Panc1 (cell line): ENCODE measurements at regions not wholly inside any gene's neighbourhood (a gene's known extent, or its start where the extent isn't known, plus 50 kb on each side); places are given as distances from the start of the nearest gene placed in this dataset.

ENCODE experiments used
- ATAC-seq: fragments of 200-7000 bp; cut with Tn5 transposase; 2 replicates; pipeline ENCODE4 v1.9.1; 2020; ENCODE audit warnings: mild to moderate bottlenecking, moderate library complexity
- BruUV-seq: library from RNA; stranded (reverse); fragments of 400-500 nt; replicated peaks from 2 replicates; lab custom pipeline; 2021; lab: Mats Ljungman, UMichigan
- CTCF ChIA-PET: fragments of 300-600 bp; sonication (Branson Sonifier 250); formaldehyde crosslinking; loops from one replicate; lab custom pipeline; 2022; ENCODE audit warnings: antibody characterized with exemption; lab: Charles Lee
- POLR2A ChIA-PET: fragments of 300-600 bp; sonication (Branson Sonifier 250); formaldehyde crosslinking; loops from one replicate; lab custom pipeline; 2022; ENCODE audit warnings: antibody characterized with exemption; lab: Charles Lee
- DNase-seq: peaks from one replicate; pipeline ENCODE4 v3.0.0-alpha.2; 2010; ENCODE audit warnings: low read depth, low spot score
- H3K27ac ChIP-seq: 2 replicates; pipeline ENCODE4 v1.5.1; 2011; ENCODE audit warnings: mild to moderate bottlenecking, low read length, inconsistent platforms
- H3K27me3 ChIP-seq: fragments of 200-500 bp; sonication (Bioruptor generic); 2 replicates; pipeline ENCODE4 v1.6.0; 2014; ENCODE audit warnings: low read length, inconsistent platforms; ENCODE audit not compliant: control insufficient read depth, insufficient read depth
- H3K36me3 ChIP-seq: fragments of 200-500 bp; sonication (Bioruptor generic); 2 replicates; pipeline ENCODE4 v1.5.1; 2014; ENCODE audit warnings: inconsistent platforms, mild to moderate bottlenecking, low read length, moderate library complexity; ENCODE audit not compliant: control insufficient read depth, insufficient read depth
- H3K4me1 ChIP-seq: 2 replicates; pipeline ENCODE4 v1.5.1; 2011; ENCODE audit warnings: inconsistent platforms, mild to moderate bottlenecking, low read length, moderate library complexity; ENCODE audit not compliant: control insufficient read depth, insufficient read depth
- H3K4me3 ChIP-seq, 2 experiments: 2 replicates each; pipeline ENCODE4 v1.5.1; 2011 to 2012; ENCODE audit warnings: low read depth in 2 of 2, low read length in 2 of 2, mild to moderate bottlenecking in 2 of 2, inconsistent platforms in 1 of 2, moderate library complexity in 1 of 2
- H3K9me3 ChIP-seq: fragments of 200-500 bp; sonication (Bioruptor generic); 2 replicates; pipeline ENCODE4 v1.5.1; 2014; ENCODE audit warnings: low read depth, mild to moderate bottlenecking, inconsistent platforms, low read length, moderate library complexity; ENCODE audit not compliant: control insufficient read depth, insufficient read depth
- POLR2AphosphoS5 ChIP-seq: IDR thresholded peaks from 2 replicates; pipeline ENCODE4 v1.6.1; 2012; ENCODE audit warnings: mild to moderate bottlenecking, low read depth, low read length, moderate library complexity
- SIN3A ChIP-seq: IDR thresholded peaks from 2 replicates; pipeline ENCODE4 v1.6.1; 2012; ENCODE audit warnings: low read depth, mild to moderate bottlenecking, low read length, moderate library complexity, borderline replicate concordance; ENCODE audit not compliant: insufficient read depth
- TCF7L2 ChIP-seq: IDR thresholded peaks from 2 replicates; pipeline ENCODE4 v1.6.1; 2011; ENCODE audit warnings: mild to moderate bottlenecking, low read depth, low read length, inconsistent platforms
- in situ Hi-C: cut with HindIII; loops from 2 replicates; pipeline ENCODE4 v1.10.0; 2016; ENCODE audit warnings: low sequenced_read_pairs, low pct_unique_long_range_greater_than_20kb
- intact Hi-C: fragments of 100-400 bp; cut with micrococcal nuclease; formaldehyde crosslinking; loops from one replicate; pipeline ENCODE4 v1.10.0; 2022; ENCODE audit not compliant: unreplicated experiment
- TF ChIP-seq, protein P1 (sequence below): fragments of 450-650 bp; IDR thresholded peaks from 2 replicates; pipeline ENCODE4 v1.5.1; 2017; ENCODE audit warnings: mild to moderate bottlenecking
- TF ChIP-seq, protein P2 (sequence below), 2 experiments: IDR thresholded peaks; 2 replicates each; pipeline ENCODE4 v1.6.1; 2011 to 2012; ENCODE audit warnings: low read depth in 2 of 2, control low read depth in 1 of 2, low read length in 1 of 2, mild to moderate bottlenecking in 1 of 2, moderate library complexity in 1 of 2; ENCODE audit not compliant: insufficient read depth in 1 of 2

DNA sequence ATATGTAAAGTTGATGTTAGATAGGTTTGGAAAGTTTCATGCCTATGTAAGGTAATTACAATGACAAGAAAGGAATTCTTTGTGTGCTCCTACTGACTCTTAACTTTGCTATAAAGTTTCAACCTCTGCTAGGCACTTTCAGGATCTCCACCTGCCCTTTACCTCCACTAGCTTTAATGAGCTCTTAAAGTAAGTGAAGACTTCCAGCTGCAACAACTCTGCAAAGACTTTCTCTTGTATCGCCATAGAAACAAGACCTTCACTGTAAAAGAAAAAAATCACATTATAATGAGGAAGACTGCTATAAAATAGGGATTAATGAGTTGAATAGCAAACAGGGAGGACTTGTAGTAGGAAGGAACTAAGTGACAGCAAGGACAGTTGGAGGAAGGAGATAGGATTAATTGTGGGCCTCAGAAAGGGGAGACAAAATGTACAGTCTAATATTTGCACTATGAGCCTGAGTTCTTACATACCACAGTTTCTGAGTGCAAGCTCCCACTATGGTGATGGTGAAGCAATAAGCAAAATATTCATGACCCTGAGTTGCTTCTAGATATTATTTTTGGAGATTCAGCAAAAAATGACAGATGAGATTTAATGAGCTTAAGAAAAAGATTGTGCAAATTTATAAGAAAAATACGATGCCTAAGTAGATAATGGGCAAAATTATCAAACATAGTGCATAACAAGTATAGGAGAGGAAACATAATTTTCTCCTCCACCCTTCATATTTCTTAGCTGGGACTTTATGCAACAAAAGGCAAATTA lies 66.7 kb downstream of the DHRS2 start:
- Histone ChIP-seq H3K27ac (no peak overlapping the region), H3K9me3 (peaks cover 10% of the 10 kb centered on the region; the same call in 1 of the 2 replicates), H3K27me3 (no peaks in the 10 kb centered on the region), H3K36me3 (no peaks in the 10 kb centered on the region), H3K4me1 (no peaks in the 10 kb centered on the region), H3K4me3 (no peak overlapping the region)
- ChIA-PET CTCF (no interaction called here), POLR2A (no interaction called here)
- ATAC-seq (no peak), DNase-seq (no peak)
- in situ Hi-C loops (no loop called here), intact Hi-C loops (no loop called here)
- no peak for TF ChIP-seq POLR2AphosphoS5
- no TSS peak for BruUV-seq

DNA sequence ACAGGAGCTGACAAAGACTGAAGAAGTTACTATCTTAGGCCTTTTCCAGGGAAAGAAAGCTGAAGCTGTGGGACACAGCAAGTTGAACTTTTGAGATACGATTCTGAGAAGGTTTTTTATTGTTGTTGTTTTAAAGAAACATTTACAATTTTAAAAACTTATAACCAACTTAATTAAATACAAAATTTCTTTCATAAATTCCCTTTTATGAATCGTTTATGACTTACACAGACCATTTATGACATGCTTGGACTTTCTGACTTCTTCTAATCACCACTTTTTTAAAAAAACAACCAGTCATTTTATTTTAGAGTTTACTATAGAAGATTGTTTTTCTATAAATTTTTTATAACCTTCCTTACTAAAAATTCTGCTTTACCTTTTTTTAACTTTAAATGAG lies 68.7 kb downstream of the DHRS2 start:
- ChIA-PET CTCF (no interaction called here), POLR2A (no interaction called here)
- in situ Hi-C loops = no loop called here
- TF ChIP-seq, protein P1, sequence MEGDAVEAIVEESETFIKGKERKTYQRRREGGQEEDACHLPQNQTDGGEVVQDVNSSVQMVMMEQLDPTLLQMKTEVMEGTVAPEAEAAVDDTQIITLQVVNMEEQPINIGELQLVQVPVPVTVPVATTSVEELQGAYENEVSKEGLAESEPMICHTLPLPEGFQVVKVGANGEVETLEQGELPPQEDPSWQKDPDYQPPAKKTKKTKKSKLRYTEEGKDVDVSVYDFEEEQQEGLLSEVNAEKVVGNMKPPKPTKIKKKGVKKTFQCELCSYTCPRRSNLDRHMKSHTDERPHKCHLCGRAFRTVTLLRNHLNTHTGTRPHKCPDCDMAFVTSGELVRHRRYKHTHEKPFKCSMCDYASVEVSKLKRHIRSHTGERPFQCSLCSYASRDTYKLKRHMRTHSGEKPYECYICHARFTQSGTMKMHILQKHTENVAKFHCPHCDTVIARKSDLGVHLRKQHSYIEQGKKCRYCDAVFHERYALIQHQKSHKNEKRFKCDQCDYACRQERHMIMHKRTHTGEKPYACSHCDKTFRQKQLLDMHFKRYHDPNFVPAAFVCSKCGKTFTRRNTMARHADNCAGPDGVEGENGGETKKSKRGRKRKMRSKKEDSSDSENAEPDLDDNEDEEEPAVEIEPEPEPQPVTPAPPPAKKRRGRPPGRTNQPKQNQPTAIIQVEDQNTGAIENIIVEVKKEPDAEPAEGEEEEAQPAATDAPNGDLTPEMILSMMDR = no peak
- TF ChIP-seq, protein P2, sequence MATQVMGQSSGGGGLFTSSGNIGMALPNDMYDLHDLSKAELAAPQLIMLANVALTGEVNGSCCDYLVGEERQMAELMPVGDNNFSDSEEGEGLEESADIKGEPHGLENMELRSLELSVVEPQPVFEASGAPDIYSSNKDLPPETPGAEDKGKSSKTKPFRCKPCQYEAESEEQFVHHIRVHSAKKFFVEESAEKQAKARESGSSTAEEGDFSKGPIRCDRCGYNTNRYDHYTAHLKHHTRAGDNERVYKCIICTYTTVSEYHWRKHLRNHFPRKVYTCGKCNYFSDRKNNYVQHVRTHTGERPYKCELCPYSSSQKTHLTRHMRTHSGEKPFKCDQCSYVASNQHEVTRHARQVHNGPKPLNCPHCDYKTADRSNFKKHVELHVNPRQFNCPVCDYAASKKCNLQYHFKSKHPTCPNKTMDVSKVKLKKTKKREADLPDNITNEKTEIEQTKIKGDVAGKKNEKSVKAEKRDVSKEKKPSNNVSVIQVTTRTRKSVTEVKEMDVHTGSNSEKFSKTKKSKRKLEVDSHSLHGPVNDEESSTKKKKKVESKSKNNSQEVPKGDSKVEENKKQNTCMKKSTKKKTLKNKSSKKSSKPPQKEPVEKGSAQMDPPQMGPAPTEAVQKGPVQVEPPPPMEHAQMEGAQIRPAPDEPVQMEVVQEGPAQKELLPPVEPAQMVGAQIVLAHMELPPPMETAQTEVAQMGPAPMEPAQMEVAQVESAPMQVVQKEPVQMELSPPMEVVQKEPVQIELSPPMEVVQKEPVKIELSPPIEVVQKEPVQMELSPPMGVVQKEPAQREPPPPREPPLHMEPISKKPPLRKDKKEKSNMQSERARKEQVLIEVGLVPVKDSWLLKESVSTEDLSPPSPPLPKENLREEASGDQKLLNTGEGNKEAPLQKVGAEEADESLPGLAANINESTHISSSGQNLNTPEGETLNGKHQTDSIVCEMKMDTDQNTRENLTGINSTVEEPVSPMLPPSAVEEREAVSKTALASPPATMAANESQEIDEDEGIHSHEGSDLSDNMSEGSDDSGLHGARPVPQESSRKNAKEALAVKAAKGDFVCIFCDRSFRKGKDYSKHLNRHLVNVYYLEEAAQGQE (IDR thresholded peaks at IDR 0.05; ENCODE audit: insufficient read depth in 1 of 2, low read depth in 2 of 2, low read length in 1 of 2) = no peak
- TF ChIP-seq TCF7L2 (no peak), SIN3A (no peak), POLR2AphosphoS5 (no peak)
- no peak for ATAC-seq
- no peak for DNase-seq
- no peak overlapping the region for H3K4me3 ChIP-seq
- intact Hi-C loops = no loop called here
- H3K27ac ChIP-seq = no peak overlapping the region
- H3K4me1 ChIP-seq = no peaks in the 10 kb centered on the region
- no peaks in the 10 kb centered on the region for H3K36me3 ChIP-seq
- no peaks in the 10 kb centered on the region; the same call in 1 of the 2 replicates for H3K27me3 ChIP-seq
- BruUV-seq = no TSS peak
- H3K9me3 ChIP-seq = peaks cover 10% of the 10 kb centered on the region; the same call in 1 of the 2 replicates

DNA sequence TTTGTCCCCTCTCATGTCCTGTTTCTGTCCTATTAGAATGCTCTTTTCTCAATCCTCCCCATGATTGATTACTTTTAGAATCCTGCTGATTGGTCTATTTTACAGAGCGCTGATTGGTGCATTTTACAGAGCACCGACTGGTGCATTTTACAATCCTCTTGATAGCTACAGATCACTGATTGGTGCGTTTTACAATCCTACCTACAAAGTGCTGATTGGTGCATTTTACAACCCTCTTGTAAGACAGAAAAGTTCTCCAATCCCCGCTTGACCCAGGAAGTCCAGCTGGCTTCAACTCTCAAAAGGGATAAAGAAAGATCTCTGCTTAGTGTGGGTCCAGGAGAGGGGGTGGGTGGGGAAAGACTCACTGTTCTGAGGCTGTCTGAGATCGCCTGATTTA lies 71.3 kb downstream of the DHRS2 start:
- no peak for DNase-seq

More for the DNA sequence above, 71.3 kb downstream of the DHRS2 start:
- Histone ChIP-seq H3K27me3 (no peaks in the 10 kb centered on the region; the same call in 1 of the 2 replicates), H3K4me1 (no peaks in the 10 kb centered on the region), H3K4me3 (no peak overlapping the region), H3K9me3 (peaks cover 10% of the 10 kb centered on the region; the same call in 1 of the 2 replicates), H3K27ac (no peak overlapping the region), H3K36me3 (no peaks in the 10 kb centered on the region)
- intact Hi-C loops (no loop called here), in situ Hi-C loops (no loop called here)
- no TSS peak for BruUV-seq
- no peak for ATAC-seq
- POLR2A ChIA-PET = no interaction called here
- CTCF ChIA-PET = no interaction called here
- TF ChIP-seq, protein P1 = no peak
- no peak for TF ChIP-seq POLR2AphosphoS5
- TF ChIP-seq, protein P2 (IDR thresholded peaks at IDR 0.05; ENCODE audit: insufficient read depth in 1 of 2, low read depth in 2 of 2, low read length in 1 of 2) = no peak
- TF ChIP-seq TCF7L2 = no peak
- no peak for TF ChIP-seq SIN3A
